K562 (cell line): ENCODE measurements at regions not wholly inside any gene's neighbourhood (a gene's known extent, or its start where the extent isn't known, plus 50 kb on each side); places are given as distances from the start of the nearest gene placed in this dataset.

Experiments used
- TF ChIP-seq, protein P1 (sequence below), 3 experiments: IDR thresholded peaks in 2 of 3; conservative IDR thresholded peaks in 1 of 3; 2 replicates each; pipeline ENCODE4 v1.5.1; 2011 to 2012; ENCODE audit warnings: low read length in 3 of 3, mild to moderate bottlenecking in 3 of 3, control low read depth in 2 of 3, improper control_type of control experiment in 1 of 3, inconsistent platforms in 1 of 3, low read depth in 1 of 3, mixed read lengths in 1 of 3, moderate library complexity in 1 of 3; ENCODE audit not compliant: insufficient read depth in 2 of 3
- TF ChIP-seq, protein P2 (sequence below): sonication (generic); formaldehyde crosslinking; IDR thresholded peaks from 2 replicates; pipeline ENCODE4 v1.8.0; 2022; ENCODE audit warnings: mild to moderate bottlenecking, missing genetic modification reagents

DNA sequence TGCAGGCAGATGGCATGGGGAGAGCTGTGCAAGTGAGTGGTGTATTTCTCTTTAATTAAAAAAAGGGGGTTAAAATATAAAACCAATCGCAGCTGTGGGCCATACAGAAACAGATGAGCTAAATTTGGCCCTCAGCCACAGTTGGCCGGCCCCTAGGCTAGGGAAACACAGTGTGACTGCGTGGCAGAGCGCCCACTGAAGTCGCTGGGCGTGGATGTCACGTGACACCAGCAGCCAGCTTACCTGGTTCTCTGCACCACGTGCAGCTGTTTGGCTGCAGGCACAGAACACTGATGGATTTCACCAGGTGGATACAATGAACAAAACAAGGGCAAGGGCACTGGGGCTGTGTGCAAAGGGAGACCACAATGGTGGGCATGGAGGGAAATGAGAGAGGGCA lies 119.3 kb upstream of the ZNF746 start:
- TF ChIP-seq, protein P1, sequence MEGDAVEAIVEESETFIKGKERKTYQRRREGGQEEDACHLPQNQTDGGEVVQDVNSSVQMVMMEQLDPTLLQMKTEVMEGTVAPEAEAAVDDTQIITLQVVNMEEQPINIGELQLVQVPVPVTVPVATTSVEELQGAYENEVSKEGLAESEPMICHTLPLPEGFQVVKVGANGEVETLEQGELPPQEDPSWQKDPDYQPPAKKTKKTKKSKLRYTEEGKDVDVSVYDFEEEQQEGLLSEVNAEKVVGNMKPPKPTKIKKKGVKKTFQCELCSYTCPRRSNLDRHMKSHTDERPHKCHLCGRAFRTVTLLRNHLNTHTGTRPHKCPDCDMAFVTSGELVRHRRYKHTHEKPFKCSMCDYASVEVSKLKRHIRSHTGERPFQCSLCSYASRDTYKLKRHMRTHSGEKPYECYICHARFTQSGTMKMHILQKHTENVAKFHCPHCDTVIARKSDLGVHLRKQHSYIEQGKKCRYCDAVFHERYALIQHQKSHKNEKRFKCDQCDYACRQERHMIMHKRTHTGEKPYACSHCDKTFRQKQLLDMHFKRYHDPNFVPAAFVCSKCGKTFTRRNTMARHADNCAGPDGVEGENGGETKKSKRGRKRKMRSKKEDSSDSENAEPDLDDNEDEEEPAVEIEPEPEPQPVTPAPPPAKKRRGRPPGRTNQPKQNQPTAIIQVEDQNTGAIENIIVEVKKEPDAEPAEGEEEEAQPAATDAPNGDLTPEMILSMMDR (IDR thresholded peaks at IDR 0.05 in 2 of 3, conservative IDR thresholded peaks at IDR 0.05 in 1 of 3; ENCODE audit: insufficient read depth in 2 of 3, low read depth in 1 of 3, low read length in 3 of 3): no peak
- TF ChIP-seq, protein P2, sequence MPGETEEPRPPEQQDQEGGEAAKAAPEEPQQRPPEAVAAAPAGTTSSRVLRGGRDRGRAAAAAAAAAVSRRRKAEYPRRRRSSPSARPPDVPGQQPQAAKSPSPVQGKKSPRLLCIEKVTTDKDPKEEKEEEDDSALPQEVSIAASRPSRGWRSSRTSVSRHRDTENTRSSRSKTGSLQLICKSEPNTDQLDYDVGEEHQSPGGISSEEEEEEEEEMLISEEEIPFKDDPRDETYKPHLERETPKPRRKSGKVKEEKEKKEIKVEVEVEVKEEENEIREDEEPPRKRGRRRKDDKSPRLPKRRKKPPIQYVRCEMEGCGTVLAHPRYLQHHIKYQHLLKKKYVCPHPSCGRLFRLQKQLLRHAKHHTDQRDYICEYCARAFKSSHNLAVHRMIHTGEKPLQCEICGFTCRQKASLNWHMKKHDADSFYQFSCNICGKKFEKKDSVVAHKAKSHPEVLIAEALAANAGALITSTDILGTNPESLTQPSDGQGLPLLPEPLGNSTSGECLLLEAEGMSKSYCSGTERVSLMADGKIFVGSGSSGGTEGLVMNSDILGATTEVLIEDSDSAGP: no peak
